ENCODE measurements at regions not wholly inside any gene's neighbourhood (a gene's known extent, or its start where the extent isn't known, plus 50 kb on each side); places are given as distances from the start of the nearest gene placed in this dataset.
"Not testable (repeated sequence)": the region's sequence is repeated elsewhere in the genome, so short reads cannot be mapped to it uniquely, and the experiment has no call there.

GRCh38 chr2:111625157-111625537 lies 258.8 kb downstream of the ANAPC1 start:
- TF ChIP-seq EZH2 (IDR thresholded peaks at IDR 0.05; ENCODE audit: borderline replicate concordance, low read depth, low read length, severe bottlenecking); CTCF (IDR thresholded peaks at IDR 0.05; ENCODE audit: borderline replicate concordance, extremely low read depth, low read length, poor library complexity, severe bottlenecking): not testable (repeated sequence)
